Right kidney (tissue), 1 donor: ENCODE measurements at regions not wholly inside any gene's neighbourhood (a gene's known extent, or its start where the extent isn't known, plus 50 kb on each side); places are given as distances from the start of the nearest gene placed in this dataset.

Source experiments
- DNase-seq: peaks from one replicate; pipeline ENCODE4 v3.0.0-alpha.2; 2016

DNA sequence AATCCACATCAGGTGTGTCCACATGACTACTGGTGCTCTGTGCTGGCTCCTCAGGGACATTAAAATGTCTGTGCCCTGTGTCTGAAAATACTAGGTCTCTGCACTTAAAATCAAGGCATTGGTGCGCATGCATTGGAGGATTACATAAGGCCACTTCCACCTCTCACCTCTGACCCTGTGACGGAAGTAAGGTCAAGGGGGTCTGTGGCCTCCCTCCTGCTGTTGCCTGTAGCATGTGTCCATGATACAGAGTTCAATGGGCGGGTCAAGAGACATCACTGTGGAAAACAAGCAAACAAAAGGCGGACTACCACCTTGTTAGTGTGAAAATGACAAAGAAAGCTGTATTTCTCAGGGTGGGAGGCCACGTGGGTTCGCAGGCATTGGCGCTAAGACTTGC is 208.6 kb upstream of the PWP1 start:
- DNase-seq = no peak

DNA sequence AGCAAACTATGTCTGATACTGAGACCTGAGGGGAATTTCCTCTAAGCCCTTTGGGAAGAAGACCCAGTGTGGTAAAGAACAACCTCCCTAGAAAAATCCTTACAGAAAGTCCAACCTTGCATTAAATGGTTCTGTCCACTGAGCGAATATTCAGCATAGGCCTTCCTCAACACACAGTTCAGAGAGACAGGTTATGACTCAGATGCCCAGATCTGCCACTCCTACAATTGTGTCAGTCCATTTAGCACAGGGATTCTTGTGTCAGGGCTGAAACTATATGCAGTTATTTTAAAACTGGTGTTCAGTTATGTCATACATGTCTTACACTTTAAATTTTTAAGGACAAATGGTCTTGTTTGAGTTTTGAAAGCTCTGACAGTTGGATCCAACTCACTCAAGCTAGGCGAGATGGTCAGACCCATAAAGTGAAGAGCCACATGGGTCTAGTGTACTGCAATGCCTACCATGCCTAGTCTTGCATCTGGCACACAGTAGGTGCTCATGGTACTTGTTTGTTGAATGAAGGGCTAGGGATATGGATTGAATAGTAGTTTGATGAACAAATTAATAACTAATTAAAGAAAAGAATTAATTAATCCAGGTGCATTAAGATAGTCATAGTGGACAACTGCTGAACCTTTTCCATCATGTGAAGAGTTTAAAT is 207.5 kb upstream of the PWP1 start:
- DNase-seq = no peak

DNA sequence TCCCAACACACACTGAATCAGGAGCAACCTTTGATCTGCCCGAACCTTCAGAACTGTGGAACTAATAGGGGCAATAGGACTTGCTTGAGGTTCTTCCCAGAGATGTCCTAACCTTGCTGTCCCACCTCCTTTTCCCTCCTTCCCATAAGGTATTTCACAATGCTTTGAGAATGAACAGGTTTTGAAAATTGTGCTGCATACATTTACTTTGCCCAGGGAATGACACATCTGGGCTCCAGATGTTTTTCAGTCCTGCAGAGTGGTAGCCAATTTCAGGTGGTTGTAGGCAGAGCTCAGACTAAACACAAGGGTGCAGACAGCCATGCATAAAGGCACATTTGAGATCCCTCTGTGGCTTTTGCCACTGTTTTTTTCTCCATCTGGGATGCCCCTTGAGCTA is 206.7 kb upstream of the PWP1 start:
- DNase-seq = no peak

DNA sequence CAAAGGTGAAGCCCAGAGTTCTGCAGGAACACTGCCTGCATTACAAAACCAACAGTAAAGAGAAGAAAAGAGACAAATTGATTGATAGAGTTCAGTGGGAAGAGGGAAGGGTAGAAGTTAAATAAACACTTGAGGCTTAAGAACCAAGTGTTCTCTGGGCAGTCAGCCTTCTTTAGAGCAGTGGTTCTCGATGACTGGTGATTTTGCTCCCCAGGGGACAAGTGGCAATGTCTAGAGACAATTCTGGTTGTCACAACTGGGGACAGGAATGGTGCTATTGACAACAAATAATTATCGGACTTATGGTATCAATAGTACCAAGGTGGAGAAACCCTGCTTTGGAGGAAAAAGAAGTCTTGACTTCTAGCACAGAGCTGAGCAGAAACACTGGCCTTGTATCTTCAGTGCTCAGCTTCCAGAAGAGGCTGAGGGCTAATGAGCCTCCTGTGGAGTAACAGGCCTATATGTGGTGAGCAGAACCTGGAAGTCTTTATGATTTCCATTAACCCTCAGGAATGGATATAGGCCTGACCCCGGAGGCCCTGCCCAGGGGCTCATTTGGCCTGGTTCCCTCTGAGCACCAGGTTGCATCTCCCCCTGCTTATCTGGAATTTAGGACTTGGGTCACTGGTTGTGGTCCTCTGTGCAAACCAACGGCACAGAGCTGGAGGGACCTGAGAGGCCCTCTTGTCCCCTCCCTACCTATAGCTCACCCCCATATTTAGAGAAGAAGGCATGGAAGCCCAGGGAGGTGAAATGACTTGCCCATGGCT is 204.6 kb upstream of the PWP1 start:
- DNase-seq = no peak

DNA sequence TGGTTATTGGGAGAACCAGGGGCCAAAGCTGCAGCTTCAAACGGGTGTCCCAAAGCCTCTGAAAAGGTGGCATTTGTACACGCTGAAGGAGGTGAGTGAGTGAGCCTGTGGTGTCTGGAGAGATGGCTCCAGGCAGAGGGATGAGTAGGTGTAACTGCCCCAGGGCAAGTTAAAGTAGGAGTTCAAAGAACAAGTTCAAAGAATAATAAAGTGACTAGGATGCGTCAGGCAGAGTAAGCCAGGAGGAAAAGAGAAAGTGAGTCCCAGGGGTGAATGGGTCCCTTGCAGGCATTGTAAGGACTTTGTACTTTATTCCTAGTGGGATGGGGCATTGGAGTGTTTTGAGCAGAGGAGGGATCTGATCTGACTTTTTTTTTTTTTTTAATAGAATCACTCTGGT is 201.4 kb upstream of the PWP1 start:
- no peak for DNase-seq

DNA sequence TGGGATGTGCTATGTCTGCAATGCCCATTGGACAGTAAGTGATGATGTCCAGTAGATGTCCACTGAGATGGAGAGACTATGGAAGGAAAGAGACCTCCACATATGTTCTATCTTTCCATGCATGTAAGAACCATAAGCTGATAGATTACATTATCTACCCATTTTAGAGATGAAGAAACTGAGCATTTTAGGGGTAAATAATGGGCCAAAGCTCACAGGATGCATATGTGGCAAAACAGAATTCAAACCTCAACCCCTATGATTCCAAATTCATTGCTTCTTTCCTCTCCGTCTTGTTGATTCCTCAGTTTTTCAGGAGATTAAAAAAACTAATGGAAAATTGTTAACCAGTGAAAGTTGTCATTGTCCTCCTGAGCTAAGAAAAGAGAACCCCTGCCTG is 200.7 kb upstream of the PWP1 start:
- no peak for DNase-seq

DNA sequence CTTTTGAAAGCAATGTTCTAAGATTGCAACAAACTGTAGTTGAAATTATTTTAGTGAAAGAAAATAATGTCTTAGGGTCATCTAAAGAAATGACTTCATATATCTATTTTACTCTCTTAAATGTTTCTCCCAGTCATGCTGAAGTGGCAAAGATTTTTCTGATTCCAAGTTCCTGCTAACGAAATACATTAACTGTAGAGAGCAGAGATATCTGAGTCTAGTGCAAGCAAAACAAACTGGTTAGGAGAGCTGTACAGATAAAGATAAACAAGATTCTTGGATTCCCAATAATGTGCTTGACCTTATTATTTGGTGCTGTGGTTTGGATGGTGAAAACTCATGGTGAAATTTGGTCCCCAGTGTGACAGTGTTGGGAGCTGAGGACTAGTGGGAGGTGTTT is 199.9 kb upstream of the PWP1 start:
- no peak for DNase-seq

DNA sequence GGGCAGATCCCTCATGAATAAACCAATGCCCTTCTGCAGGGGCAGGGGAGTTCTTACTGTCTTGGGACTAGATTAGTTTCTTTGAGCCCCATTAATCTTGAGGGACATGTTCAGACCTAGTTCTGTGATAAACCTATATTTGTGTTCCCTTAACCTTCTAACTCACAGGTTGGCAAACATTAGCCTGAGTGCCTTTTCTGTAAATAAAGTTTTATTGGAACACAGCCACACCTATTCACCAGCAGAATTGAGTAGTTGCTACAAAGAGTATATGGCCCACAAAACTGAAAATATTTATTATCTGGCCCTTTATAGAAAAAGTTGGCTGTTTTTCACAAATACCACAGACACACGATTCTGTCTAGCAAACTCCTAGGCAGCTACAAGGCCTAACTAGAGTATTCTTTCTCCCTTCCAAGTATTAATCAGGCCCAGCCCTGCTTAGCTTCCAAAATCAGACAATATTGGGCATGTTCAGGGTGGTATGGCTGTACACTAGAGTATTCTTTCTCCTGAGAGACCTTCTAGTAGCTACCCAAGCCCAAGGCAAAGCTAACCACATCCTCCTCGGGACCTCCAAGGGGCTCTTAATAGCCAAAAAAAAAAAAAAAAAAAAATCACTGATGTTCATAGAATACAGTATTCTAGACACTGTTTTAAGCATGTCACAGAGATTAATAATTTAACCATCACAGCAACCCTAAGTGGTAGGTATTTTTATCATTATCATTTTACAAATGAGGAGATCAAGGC is 199.3 kb upstream of the PWP1 start:
- no peak for DNase-seq

DNA sequence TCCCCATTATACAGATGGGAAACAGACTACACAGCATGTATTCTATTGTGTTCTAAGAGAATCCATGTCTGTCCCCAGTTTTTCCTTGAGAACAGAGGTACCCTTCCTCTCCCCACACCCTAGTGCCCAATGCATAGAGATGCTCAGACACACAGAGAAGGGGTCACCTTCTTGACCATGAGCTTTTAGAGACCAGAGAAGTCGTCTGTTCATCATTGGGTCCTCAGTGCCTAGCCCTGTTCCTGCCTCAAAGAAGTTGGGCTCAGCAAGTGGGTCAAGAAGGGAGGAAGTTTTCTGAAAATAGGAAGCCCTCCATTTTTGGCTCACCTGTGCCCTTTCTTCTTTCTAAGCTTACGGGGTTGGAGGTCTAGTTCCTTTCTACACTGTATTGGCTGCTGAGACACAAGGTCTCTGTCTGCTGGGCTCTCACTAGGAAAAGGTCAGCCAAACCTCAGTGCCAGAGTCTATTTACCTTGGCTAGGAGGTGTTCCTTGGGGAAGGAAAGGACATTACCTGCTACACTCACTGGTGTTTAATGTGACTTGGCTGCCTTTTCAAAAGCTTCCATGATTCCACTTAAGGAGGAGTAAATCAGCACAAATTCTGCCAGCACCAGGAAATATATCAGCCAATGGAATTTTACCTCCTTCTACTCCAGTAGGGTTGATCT is 198.5 kb upstream of the PWP1 start:
- DNase-seq = no peak

DNA sequence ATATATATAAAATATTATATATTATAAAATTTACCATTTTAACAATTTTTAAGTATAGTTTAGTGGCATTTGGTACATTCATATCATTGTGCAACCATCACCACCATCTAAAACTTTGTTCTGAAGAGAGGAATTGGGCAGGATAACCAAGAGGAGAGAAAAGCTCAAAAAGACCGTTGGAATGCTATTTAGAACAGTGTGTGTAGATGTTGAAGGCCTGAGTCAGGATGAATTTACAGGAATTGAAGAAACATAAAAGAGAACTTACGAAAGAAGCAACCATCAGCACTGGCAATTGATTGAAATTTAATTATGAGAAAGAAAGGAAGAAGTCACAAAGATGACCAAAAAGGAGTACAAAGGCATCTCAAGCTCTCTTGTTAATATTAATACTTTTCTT is 196.9 kb upstream of the PWP1 start:
- no peak for DNase-seq

DNA sequence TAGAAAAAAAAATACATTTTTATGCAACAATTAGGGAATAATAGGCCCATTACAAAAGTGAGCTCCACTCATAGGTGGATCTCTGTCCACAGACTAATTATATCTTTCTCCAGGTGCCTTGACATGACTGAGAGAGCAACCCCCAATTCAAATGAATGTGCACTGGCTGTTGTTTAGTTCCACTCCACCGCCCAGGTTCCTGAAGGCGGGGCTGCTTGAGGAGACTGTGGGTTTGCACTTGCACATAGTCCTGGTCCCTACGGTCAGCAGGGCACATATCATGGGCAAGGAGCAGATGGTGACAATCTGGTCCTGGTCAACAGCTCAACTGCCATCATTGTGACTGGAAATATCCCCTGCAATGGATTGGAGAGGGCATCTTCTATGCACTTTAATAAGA is 195.6 kb upstream of the PWP1 start:
- DNase-seq = no peak

DNA sequence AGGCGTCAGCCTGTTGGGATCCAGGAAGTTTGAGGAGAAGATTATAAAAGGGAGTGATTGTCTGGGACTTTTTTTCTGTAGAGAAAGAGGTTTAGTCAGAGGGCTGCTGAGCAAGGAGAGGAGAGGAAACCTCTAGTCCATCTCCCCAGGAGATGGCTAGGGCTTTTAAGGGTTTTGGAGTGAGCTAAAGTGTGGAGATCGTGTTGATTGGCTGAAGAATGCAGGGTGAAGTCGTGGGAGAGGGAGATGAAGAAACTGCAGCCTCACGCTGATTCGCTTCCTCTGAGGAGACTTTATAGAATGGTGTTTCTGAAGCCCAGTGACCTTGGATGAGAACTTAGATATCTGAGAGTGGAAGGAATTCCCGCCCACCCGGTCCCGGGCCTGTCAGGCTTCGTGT is 193.7 kb upstream of the PWP1 start:
- no peak for DNase-seq

DNA sequence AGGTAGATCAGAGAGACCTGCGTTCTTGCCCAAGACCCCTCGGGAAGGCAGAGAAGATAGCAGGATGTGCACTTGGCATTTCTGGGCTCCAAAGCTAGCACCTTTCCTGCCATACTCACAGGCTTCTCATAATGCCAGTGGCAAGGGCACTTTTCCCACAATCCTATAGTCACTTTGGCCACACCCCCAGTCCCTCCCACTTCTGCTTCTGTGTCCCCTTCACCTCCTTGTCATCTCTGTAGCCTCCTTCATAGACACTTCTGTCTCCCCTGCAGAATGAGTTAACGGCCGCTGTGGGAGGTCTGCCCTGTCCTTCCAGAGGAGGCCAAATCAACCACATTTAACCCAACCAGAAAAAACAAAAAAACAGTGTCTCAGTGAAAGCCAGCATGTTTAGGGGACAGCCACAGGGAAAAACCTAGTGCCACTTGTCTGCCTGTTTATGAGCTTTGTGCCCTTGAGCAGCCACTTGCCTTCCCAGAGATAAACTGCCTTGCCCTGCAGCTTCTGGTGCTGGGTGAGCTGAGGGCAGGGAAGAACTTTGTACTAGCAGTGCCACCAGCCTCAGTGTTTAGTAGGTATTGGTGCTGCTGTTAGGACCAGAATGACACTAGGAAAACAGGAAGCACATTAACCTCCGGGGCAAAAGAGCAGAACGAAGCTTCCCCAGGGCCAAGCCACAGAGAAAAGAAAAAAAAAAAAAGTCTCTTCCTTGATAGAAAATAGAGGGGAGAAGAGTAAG is 193.0 kb upstream of the PWP1 start:
- DNase-seq = no peak

DNA sequence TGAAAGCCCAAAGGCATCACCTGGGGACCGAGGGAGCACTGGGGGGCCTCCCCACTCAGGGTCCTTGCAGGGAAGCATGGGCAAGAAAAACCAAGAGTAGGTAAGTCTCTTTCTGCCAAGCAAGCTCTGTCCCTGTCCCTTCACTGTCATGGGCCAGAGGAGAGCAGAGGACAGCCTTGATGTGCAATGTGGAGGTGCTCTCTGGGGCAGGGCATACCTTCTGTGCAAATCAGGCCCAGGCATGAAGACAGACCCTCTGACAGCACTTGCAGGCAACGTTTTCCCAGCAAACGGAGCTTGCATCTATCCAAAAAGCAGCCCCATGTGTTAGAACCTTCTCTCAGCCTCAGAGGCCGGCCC is 192.5 kb upstream of the PWP1 start:
- no peak for DNase-seq

DNA sequence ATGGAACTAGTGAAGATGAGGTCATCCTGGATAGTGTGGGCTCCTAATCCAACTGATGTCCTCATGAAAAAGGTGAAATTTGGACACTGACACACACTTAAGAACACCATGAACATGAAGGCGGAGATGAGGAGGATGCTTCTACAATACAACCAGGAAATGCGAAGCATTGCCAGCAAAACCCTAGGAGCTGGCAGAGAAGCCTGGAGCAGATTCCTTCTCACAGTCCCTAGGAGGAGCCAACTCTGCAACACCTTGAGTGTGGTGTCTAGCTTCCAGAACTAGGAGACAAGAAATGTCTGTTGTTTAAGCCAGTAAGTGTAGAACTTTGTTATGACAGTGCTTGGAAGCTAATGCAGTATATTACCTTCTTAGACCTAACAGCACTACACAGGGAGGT is 191.9 kb upstream of the PWP1 start:
- DNase-seq = no peak

DNA sequence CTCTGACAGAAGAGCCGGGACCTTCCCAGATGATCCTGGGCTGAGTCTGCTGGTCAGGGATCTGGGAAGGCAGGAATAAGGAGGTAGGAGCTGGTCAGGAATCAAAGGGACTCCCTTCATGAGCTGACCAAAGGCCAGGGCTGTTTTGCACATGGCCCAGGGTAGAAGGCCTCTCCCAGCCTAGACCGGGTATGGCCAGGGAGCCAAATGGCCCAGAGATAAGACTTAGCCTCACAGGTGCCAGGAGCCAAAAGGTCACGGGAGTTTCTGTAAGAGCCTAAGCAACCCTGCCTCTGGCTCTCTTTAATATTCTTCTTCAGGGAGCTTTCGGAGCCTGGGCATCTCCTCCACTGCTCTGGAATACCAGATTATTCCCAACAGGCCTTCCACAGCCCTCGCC is 191.3 kb upstream of the PWP1 start:
- no peak for DNase-seq

DNA sequence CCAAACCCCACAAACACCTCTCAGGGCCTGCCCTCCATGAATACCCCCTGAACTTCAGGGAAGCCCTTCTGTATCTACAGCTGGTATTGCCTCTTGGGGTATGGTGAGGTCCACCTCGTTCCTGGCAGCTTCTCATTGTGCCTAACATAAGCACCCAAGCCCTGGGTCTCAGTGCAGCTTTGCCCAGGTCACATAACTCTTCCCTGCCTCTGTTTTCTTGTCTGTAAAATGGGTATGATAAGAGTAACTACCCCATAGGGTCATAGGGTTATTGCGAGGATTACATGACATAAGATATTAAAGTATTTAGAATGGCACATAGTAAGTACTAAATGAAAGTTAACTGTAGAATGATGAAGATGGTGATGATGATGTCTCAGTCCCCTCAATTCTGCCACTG is 190.0 kb upstream of the PWP1 start:
- DNase-seq = no peak

DNA sequence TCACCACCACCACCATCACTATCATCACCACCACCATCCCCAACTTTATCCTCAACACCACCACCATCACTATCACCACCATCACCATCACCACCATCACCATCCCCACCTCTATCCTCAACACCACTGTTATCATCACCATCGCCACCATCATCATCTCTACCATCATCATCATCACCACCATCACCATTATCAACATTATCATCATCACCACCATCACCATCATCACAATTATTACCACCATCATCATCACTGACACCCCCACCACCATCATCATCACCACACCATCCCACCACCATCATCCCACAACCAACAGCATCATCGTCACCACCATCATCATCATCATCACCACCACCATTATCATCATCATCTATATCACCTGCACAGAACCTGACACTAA is 188.4 kb upstream of the PWP1 start:
- DNase-seq = no peak

DNA sequence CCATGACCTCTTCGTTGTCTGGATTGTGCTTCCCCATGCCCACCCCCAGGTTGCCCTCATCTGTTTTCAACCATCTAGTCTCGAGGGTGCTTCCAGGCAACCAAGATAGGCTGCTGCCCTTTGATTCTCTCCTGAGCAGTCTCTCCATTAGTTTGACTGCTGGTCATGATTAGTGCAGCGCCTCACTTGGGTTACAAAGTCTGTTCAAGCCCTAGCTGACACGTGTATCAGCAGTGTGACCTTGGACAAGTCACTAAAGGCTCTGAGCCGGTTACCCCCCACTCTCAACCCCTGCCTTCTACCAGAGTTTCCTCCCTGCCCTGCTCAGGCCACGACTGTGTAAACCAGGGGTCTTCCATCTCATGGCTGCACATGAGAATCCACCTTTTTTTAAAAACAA is 185.3 kb upstream of the PWP1 start:
- no peak for DNase-seq

DNA sequence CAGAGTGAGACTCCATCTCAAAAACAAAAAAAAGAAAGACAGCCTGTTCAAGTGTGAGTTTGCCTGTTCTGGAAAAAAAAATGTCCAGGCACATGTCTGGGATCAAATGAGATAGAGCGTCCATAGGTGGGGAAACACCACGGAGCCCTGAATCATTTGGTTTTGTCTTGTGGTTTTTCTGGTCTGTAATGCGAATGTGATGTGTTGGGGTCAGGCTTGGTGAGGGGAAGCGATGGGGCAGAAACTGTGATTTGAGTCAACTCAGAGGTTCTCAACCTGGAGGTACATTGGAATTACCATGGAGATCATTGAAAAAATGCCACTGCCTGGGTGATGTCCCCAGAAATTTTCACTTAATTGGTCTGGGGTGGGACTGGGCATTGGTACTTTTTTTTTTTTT is 183.9 kb upstream of the PWP1 start:
- no peak for DNase-seq

DNA sequence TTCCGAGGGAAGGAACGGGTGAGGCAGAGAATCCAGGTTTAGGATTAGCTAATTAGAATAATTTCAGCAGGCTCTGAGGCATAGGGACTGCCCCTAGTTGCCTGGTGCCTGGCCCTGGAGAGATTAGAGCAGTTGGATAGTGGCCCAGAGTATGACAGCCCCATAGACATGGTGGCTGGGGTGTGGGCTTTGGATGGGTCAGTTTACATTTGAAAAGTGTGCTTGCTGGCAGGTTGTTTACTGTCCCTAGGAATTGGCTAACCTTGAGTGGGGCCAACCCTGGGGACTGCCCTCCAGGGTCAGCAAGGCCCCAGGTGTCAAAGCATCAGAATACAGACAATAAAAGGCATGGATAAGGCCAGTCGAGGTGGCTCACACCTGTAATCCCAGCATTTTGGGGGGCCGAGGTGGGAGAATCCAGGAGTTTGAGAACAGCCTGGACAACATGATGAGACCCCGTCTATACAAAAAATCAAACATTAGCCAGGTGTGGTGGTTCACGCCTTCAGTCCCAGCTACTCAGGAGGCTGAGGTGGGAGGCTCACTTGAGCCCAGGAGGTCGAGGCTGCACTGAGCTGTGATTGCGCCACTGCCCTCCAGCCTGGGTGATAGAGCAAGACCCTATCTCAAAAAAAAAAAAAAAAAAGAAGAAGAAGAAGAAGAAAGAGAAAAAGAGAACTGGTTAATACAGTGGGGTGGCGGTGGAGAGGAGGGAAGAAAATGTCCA is 182.3 kb upstream of the PWP1 start:
- no peak for DNase-seq
